ENCODE measurements at regions not wholly inside any gene's neighbourhood (a gene's known extent, or its start where the extent isn't known, plus 50 kb on each side); places are given as distances from the start of the nearest gene placed in this dataset.

DNA sequence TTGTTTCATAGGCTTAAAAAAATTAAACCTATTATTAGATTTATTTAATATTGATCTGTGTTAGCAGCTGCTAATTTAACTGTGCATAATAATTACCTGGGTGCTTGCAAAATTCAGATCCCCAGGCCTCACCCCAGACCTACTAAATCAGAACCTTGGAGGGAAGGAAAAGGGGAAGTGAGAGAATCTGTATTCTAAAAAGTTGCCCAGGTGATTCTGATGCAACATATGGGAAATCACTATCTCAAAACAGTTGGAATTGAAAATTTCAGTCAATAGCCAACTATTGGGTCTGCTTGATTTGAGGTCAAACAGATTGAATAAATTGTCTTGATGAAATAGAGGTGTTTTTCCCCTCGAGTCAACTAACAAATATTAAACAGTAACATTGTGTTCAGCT, 538.5 kb upstream of the ADAMTS9 start:
- TF ChIP-seq, protein P1, sequence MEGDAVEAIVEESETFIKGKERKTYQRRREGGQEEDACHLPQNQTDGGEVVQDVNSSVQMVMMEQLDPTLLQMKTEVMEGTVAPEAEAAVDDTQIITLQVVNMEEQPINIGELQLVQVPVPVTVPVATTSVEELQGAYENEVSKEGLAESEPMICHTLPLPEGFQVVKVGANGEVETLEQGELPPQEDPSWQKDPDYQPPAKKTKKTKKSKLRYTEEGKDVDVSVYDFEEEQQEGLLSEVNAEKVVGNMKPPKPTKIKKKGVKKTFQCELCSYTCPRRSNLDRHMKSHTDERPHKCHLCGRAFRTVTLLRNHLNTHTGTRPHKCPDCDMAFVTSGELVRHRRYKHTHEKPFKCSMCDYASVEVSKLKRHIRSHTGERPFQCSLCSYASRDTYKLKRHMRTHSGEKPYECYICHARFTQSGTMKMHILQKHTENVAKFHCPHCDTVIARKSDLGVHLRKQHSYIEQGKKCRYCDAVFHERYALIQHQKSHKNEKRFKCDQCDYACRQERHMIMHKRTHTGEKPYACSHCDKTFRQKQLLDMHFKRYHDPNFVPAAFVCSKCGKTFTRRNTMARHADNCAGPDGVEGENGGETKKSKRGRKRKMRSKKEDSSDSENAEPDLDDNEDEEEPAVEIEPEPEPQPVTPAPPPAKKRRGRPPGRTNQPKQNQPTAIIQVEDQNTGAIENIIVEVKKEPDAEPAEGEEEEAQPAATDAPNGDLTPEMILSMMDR (IDR thresholded peaks at IDR 0.05; ENCODE audit: insufficient read depth, low read length), result no peak
- no peak for TF ChIP-seq POLR2AphosphoS5 (IDR thresholded peaks at IDR 0.05; ENCODE audit: low read depth)

Data from HL-60 (cell line).